Urinary bladder (tissue), 3 donors: ENCODE measurements at regions not wholly inside any gene's neighbourhood (a gene's known extent, or its start where the extent isn't known, plus 50 kb on each side); places are given as distances from the start of the nearest gene placed in this dataset.

ENCODE experiments used
- DNase-seq: peaks from one replicate; pipeline ENCODE4 v3.0.0-alpha.2; 2015; ENCODE audit errors: extremely low spot score
- H3K27ac ChIP-seq: one replicate; pipeline ENCODE4 v1.5.1; 2013; ENCODE audit warnings: low read depth, mild to moderate bottlenecking, moderate library complexity
- H3K36me3 ChIP-seq: one replicate; pipeline ENCODE4 v1.6.1; 2013; ENCODE audit warnings: mild to moderate bottlenecking, moderate library complexity; ENCODE audit not compliant: insufficient read depth
- H3K4me1 ChIP-seq: one replicate; pipeline ENCODE4 v1.6.1; 2013; ENCODE audit warnings: mild to moderate bottlenecking, moderate library complexity; ENCODE audit not compliant: insufficient read depth
- H3K4me3 ChIP-seq: one replicate; pipeline ENCODE4 v1.5.1; 2013; ENCODE audit warnings: low read depth, low read length
- WGBS: extraction: QIAGEN DNeasy Blood & Tissue Kit; methylation state at CpG from one replicate; pipeline ENCODE4 v1.1.7; 2013; 5-methylcytosine and 5-hydroxymethylcytosine counted together
- donor health status: healthy with polysubstance abuse.
- donor health status: healthy.

- no peaks in the 10 kb centered on the region for H3K4me1 ChIP-seq
- 89% methylated on average over 21 of the region's 21 CpGs for WGBS
- no peak for DNase-seq
Observed at GRCh38 chr9:30943446-30944224, 1440.8 kb upstream of the ACO1 start.

GRCh38 chr9:30944225-30944569 lies 1440.2 kb upstream of the ACO1 start:
- no peak for DNase-seq
- 92% methylated on average over 6 of the region's 6 CpGs for WGBS
- Histone ChIP-seq H3K27ac (no peak overlapping the region), H3K4me1 (no peaks in the 10 kb centered on the region), H3K4me3 (no peak overlapping the region), H3K36me3 (no peaks in the 10 kb centered on the region)

More at GRCh38 chr9:30943446-30944224, 1440.8 kb upstream of the ACO1 start:
- no peak overlapping the region for H3K27ac ChIP-seq
- H3K36me3 ChIP-seq = no peaks in the 10 kb centered on the region
- H3K4me3 ChIP-seq = no peak overlapping the region

- DNase-seq = no peak
- H3K36me3 ChIP-seq = no peaks in the 10 kb centered on the region
- H3K27ac ChIP-seq = no peak overlapping the region
- H3K4me1 ChIP-seq = no peaks in the 10 kb centered on the region
- H3K4me3 ChIP-seq = no peak overlapping the region
- 89% methylated on average over 12 of the region's 12 CpGs for WGBS
Observed at GRCh38 chr9:30944741-30945280, 1439.6 kb upstream of the ACO1 start.

GRCh38 chr9:30964332-30964731 lies 1420.1 kb upstream of the ACO1 start:
- no peak for DNase-seq
- H3K4me3 ChIP-seq = no peak overlapping the region
- no peaks in the 10 kb centered on the region for H3K4me1 ChIP-seq
- H3K27ac ChIP-seq = no peak overlapping the region
- no peaks in the 10 kb centered on the region for H3K36me3 ChIP-seq

- H3K4me3 ChIP-seq = no peak overlapping the region
- WGBS = 58% methylated on average over 1 of the region's 1 CpG
- DNase-seq = no peak
- H3K4me1 ChIP-seq = no peaks in the 10 kb centered on the region
- H3K27ac ChIP-seq = no peak overlapping the region
- no peaks in the 10 kb centered on the region for H3K36me3 ChIP-seq
Observed at GRCh38 chr9:30967476-30967875, 1417.0 kb upstream of the ACO1 start.

GRCh38 chr9:30970186-30970585 lies 1414.3 kb upstream of the ACO1 start:
- DNase-seq = no peak
- Histone ChIP-seq H3K4me1 (no peaks in the 10 kb centered on the region), H3K27ac (no peak overlapping the region), H3K36me3 (no peaks in the 10 kb centered on the region), H3K4me3 (no peak overlapping the region)
- WGBS = 69% methylated on average over 2 of the region's 2 CpGs

- H3K4me3 ChIP-seq = no peak overlapping the region
- 75% methylated on average over 3 of the region's 3 CpGs for WGBS
Observed at GRCh38 chr9:30970812-30971211, 1413.6 kb upstream of the ACO1 start.

GRCh38 chr9:30972654-30973053 lies 1411.8 kb upstream of the ACO1 start:
- Histone ChIP-seq H3K36me3 (no peaks in the 10 kb centered on the region), H3K27ac (no peak overlapping the region)
- DNase-seq = no peak

More at GRCh38 chr9:30970812-30971211, 1413.6 kb upstream of the ACO1 start:
- no peak for DNase-seq
- H3K4me1 ChIP-seq = no peaks in the 10 kb centered on the region
- no peak overlapping the region for H3K27ac ChIP-seq
- no peaks in the 10 kb centered on the region for H3K36me3 ChIP-seq

GRCh38 chr9:30977965-30978364 lies 1406.5 kb upstream of the ACO1 start:
- DNase-seq = no peak
- 79% methylated on average over 1 of the region's 1 CpG for WGBS
- no peak overlapping the region for H3K4me3 ChIP-seq
- no peak overlapping the region for H3K27ac ChIP-seq
- no peaks in the 10 kb centered on the region for H3K4me1 ChIP-seq
- H3K36me3 ChIP-seq = no peaks in the 10 kb centered on the region

More at GRCh38 chr9:30972654-30973053, 1411.8 kb upstream of the ACO1 start:
- Histone ChIP-seq H3K4me3 (no peak overlapping the region), H3K4me1 (no peaks in the 10 kb centered on the region)

- H3K36me3 ChIP-seq = no peaks in the 10 kb centered on the region
- H3K27ac ChIP-seq = no peak overlapping the region
- WGBS = 21% methylated on average over 3 of the region's 3 CpGs
- no peak for DNase-seq
- H3K4me1 ChIP-seq = no peaks in the 10 kb centered on the region
- H3K4me3 ChIP-seq = no peak overlapping the region
Observed at GRCh38 chr9:30982301-30982700, 1402.1 kb upstream of the ACO1 start.

GRCh38 chr9:30995956-30996738 lies 1388.3 kb upstream of the ACO1 start:
- Histone ChIP-seq H3K4me3 (no peak overlapping the region), H3K36me3 (no peaks in the 10 kb centered on the region), H3K27ac (no peak overlapping the region), H3K4me1 (no peaks in the 10 kb centered on the region)
- WGBS = 78% methylated on average over 5 of the region's 5 CpGs
- DNase-seq = no peak

- Histone ChIP-seq H3K36me3 (no peaks in the 10 kb centered on the region), H3K4me1 (no peaks in the 10 kb centered on the region), H3K4me3 (no peak overlapping the region), H3K27ac (no peak overlapping the region)
- DNase-seq = no peak
- 63% methylated on average over 1 of the region's 1 CpG for WGBS
Observed at GRCh38 chr9:30996761-30997160, 1387.7 kb upstream of the ACO1 start.

GRCh38 chr9:30997291-30997690 lies 1387.2 kb upstream of the ACO1 start:
- DNase-seq = no peak
- Histone ChIP-seq H3K36me3 (no peaks in the 10 kb centered on the region), H3K4me3 (no peak overlapping the region), H3K27ac (no peak overlapping the region), H3K4me1 (no peaks in the 10 kb centered on the region)
- 31% methylated on average over 2 of the region's 2 CpGs for WGBS

GRCh38 chr9:31005086-31005665 lies 1379.3 kb upstream of the ACO1 start:
- no peak overlapping the region for H3K4me3 ChIP-seq
- no peak overlapping the region for H3K27ac ChIP-seq
- H3K4me1 ChIP-seq = no peaks in the 10 kb centered on the region
- WGBS = 87% methylated on average over 4 of the region's 4 CpGs
- no peak for DNase-seq
- no peaks in the 10 kb centered on the region for H3K36me3 ChIP-seq
